Liver (tissue), 8 donors: ENCODE measurements at regions not wholly inside any gene's neighbourhood (a gene's known extent, or its start where the extent isn't known, plus 50 kb on each side); places are given as distances from the start of the nearest gene placed in this dataset.

ENCODE experiments used
- DNase-seq: peaks from one replicate; pipeline ENCODE4 v3.0.0-alpha.2; 2017; ENCODE audit warnings: low spot score
- H3K27ac ChIP-seq, 2 donors: one replicate each; pipeline ENCODE4 v1.7.0; 2013; ENCODE audit warnings: inconsistent platforms in 2 of 2, low read length in 2 of 2, control low read depth in 1 of 2, low read depth in 1 of 2, mild to moderate bottlenecking in 1 of 2
- H3K27me3 ChIP-seq, 4 donors: one replicate each; pipeline versions ENCODE4 v1.6.1 to v1.7.0; 2013; ENCODE audit warnings: low read length in 3 of 4, inconsistent platforms in 1 of 4, mild to moderate bottlenecking in 1 of 4, moderate library complexity in 1 of 4; ENCODE audit not compliant: control insufficient read depth in 4 of 4, insufficient read depth in 4 of 4
- H3K36me3 ChIP-seq, 4 donors: one replicate each; pipeline versions ENCODE4 v1.6.1 to v1.7.0; 2013; ENCODE audit warnings: low read length in 3 of 4, mild to moderate bottlenecking in 3 of 4, low read depth in 1 of 4, moderate library complexity in 1 of 4; ENCODE audit not compliant: control insufficient read depth in 4 of 4, insufficient read depth in 3 of 4
- H3K4me1 ChIP-seq, 4 donors: one replicate each; pipeline versions ENCODE4 v1.6.1 to v1.7.0; 2013; ENCODE audit warnings: low read length in 3 of 4, mild to moderate bottlenecking in 3 of 4, moderate library complexity in 1 of 4; ENCODE audit not compliant: control insufficient read depth in 4 of 4, insufficient read depth in 4 of 4
- H3K4me3 ChIP-seq, 3 donors: one replicate each; pipeline versions ENCODE4 v1.6.1 to v1.7.0; 2013; ENCODE audit warnings: low read length in 3 of 3, control low read depth in 1 of 3, low read depth in 1 of 3, mild to moderate bottlenecking in 1 of 3
- H3K9ac ChIP-seq, 2 donors: one replicate each; pipeline ENCODE4 v1.7.0; 2013; ENCODE audit warnings: low read length in 2 of 2, mild to moderate bottlenecking in 2 of 2, moderate library complexity in 2 of 2, control low read depth in 1 of 2, low read depth in 1 of 2
- H3K9me3 ChIP-seq, 4 donors: one replicate each; pipeline versions ENCODE4 v1.6.1 to v1.7.0; 2013; ENCODE audit warnings: low read length in 3 of 4; ENCODE audit not compliant: control insufficient read depth in 4 of 4
- EGR1 ChIP-seq, 2 donors: IDR thresholded peaks; 2 replicates each; pipeline ENCODE4 v1.6.1; 2016 to 2018; ENCODE audit warnings: antibody characterized with exemption in 2 of 2, low read depth in 2 of 2
- FOXA1 ChIP-seq: IDR thresholded peaks from 2 replicates; pipeline ENCODE4 v1.6.1; 2016; ENCODE audit warnings: antibody characterized with exemption
- FOXA2 ChIP-seq: IDR thresholded peaks from 2 replicates; pipeline ENCODE4 v1.6.1; 2016; ENCODE audit warnings: antibody characterized with exemption
- HNF4A ChIP-seq, 2 donors: conservative IDR thresholded peaks; 2 replicates each; pipeline ENCODE4 v1.6.1; 2016; ENCODE audit warnings: antibody characterized with exemption in 2 of 2, mild to moderate bottlenecking in 2 of 2
- HNF4G ChIP-seq: IDR thresholded peaks from 2 replicates; pipeline ENCODE4 v1.6.1; 2016; ENCODE audit warnings: antibody characterized with exemption
- MAX ChIP-seq: IDR thresholded peaks from 2 replicates; pipeline ENCODE4 v1.6.1; 2016; ENCODE audit warnings: antibody characterized with exemption
- NR2F2 ChIP-seq: IDR thresholded peaks from 2 replicates; pipeline ENCODE4 v1.6.1; 2016; ENCODE audit warnings: antibody characterized with exemption
- REST ChIP-seq: IDR thresholded peaks from 2 replicates; pipeline ENCODE4 v1.6.1; 2016; ENCODE audit warnings: antibody characterized with exemption, mild to moderate bottlenecking
- SP1 ChIP-seq: IDR thresholded peaks from 2 replicates; pipeline ENCODE4 v1.6.1; 2018; ENCODE audit warnings: antibody characterized with exemption, mild to moderate bottlenecking
- TAF1 ChIP-seq: conservative IDR thresholded peaks from 2 replicates; pipeline ENCODE4 v1.6.1; 2016; ENCODE audit warnings: antibody characterized with exemption, mild to moderate bottlenecking
- YY1 ChIP-seq: IDR thresholded peaks from 2 replicates; pipeline ENCODE4 v1.6.1; 2016; ENCODE audit warnings: antibody characterized with exemption, mild to moderate bottlenecking
- WGBS: extraction: QIAGEN DNeasy Blood & Tissue Kit; methylation state at CpG from one replicate; pipeline ENCODE4 v1.1.7; 2013; 5-methylcytosine and 5-hydroxymethylcytosine counted together
- TF ChIP-seq, protein P1 (sequence below): fragments of 150-350 bp; IDR thresholded peaks from 2 replicates; pipeline ENCODE4 v1.5.1; 2017; ENCODE audit warnings: improper control_type of control experiment, low read depth, low read length; ENCODE audit not compliant: missing input control
- TF ChIP-seq, protein P2 (sequence below): IDR thresholded peaks from 2 replicates; pipeline ENCODE4 v1.6.1; 2016; ENCODE audit warnings: antibody characterized with exemption
- TF ChIP-seq, protein P3 (sequence below): IDR thresholded peaks from 2 replicates; pipeline ENCODE4 v1.6.1; 2016; ENCODE audit warnings: antibody characterized with exemption
- donor health status: healthy.
- donor health status: healthy.
- donor health status: healthy.
- donor health status: healthy.
- donor health status: healthy.

- Histone ChIP-seq H3K27me3 (no peaks in the 10 kb centered on the region), H3K36me3 (no peaks in the 10 kb centered on the region), H3K9me3 (no peaks in the 10 kb centered on the region), H3K4me1 (no peaks in the 10 kb centered on the region), H3K4me3 (no peak overlapping the region), H3K9ac (no peak overlapping the region), H3K27ac (no peak overlapping the region)
- TF ChIP-seq FOXA2 (no peak), FOXA1 (no peak), HNF4G (no peak), NR2F2 (no peak), MAX (no peak), HNF4A (conservative IDR thresholded peaks at IDR 0.05) (no peak), REST (no peak), YY1 (no peak), EGR1 (IDR thresholded peaks at IDR 0.05; ENCODE audit: low read depth in 2 of 2) (no peak), TAF1 (no peak), SP1 (no peak)
- TF ChIP-seq, protein P1, sequence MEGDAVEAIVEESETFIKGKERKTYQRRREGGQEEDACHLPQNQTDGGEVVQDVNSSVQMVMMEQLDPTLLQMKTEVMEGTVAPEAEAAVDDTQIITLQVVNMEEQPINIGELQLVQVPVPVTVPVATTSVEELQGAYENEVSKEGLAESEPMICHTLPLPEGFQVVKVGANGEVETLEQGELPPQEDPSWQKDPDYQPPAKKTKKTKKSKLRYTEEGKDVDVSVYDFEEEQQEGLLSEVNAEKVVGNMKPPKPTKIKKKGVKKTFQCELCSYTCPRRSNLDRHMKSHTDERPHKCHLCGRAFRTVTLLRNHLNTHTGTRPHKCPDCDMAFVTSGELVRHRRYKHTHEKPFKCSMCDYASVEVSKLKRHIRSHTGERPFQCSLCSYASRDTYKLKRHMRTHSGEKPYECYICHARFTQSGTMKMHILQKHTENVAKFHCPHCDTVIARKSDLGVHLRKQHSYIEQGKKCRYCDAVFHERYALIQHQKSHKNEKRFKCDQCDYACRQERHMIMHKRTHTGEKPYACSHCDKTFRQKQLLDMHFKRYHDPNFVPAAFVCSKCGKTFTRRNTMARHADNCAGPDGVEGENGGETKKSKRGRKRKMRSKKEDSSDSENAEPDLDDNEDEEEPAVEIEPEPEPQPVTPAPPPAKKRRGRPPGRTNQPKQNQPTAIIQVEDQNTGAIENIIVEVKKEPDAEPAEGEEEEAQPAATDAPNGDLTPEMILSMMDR: no peak
- TF ChIP-seq, protein P2, sequence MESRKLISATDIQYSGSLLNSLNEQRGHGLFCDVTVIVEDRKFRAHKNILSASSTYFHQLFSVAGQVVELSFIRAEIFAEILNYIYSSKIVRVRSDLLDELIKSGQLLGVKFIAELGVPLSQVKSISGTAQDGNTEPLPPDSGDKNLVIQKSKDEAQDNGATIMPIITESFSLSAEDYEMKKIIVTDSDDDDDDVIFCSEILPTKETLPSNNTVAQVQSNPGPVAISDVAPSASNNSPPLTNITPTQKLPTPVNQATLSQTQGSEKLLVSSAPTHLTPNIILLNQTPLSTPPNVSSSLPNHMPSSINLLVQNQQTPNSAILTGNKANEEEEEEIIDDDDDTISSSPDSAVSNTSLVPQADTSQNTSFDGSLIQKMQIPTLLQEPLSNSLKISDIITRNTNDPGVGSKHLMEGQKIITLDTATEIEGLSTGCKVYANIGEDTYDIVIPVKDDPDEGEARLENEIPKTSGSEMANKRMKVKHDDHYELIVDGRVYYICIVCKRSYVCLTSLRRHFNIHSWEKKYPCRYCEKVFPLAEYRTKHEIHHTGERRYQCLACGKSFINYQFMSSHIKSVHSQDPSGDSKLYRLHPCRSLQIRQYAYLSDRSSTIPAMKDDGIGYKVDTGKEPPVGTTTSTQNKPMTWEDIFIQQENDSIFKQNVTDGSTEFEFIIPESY: no peak
- TF ChIP-seq, protein P3, sequence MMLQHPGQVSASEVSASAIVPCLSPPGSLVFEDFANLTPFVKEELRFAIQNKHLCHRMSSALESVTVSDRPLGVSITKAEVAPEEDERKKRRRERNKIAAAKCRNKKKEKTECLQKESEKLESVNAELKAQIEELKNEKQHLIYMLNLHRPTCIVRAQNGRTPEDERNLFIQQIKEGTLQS: no peak
- 90% methylated on average over 5 of the region's 5 CpGs for WGBS
- DNase-seq: no peak
Observed at GRCh38 chr21:28310171-28310685, 682.4 kb downstream of the LTN1 start.

DNA sequence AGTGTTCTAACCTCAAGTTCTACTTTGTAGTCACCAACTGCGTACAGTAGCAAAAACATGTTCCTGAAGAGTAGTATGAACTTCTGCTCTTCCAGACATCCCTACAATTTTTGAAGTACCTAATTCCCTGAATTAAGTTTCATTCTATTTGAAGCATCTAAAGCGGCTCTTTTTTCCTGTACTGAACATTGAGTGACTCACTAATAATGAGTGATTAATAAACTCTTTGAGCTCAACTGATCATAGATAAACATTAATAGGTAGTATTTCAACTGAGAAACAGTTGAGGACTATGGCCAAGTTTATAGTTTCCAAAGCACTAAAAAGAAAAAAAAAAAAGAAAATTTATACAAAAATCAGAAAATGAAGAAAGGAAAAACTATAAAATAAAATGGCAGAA, 683.1 kb downstream of the LTN1 start:
- Histone ChIP-seq H3K4me1 (no peaks in the 10 kb centered on the region), H3K27ac (no peak overlapping the region)
- WGBS: 94% methylated on average over 2 of the region's 2 CpGs

More for the DNA sequence above, 683.1 kb downstream of the LTN1 start:
- H3K27me3 ChIP-seq: no peaks in the 10 kb centered on the region
- no peaks in the 10 kb centered on the region for H3K36me3 ChIP-seq
- no peak for TF ChIP-seq SP1
- no peak for TF ChIP-seq FOXA1
- no peak for TF ChIP-seq EGR1 (IDR thresholded peaks at IDR 0.05; ENCODE audit: low read depth in 2 of 2)
- TF ChIP-seq, protein P1: no peak
- no peak overlapping the region for H3K4me3 ChIP-seq
- no peak overlapping the region for H3K9ac ChIP-seq
- H3K9me3 ChIP-seq: no peaks in the 10 kb centered on the region
- DNase-seq: no peak
